CD8-positive, alpha-beta memory T cell (primary cell): ENCODE measurements at regions not wholly inside any gene's neighbourhood (a gene's known extent, or its start where the extent isn't known, plus 50 kb on each side); places are given as distances from the start of the nearest gene placed in this dataset.

Source experiments
- CTCF ChIA-PET: fragments of 350-600 bp; sonication (Branson Sonifier 250); formaldehyde crosslinking; loops from one replicate; lab custom pipeline; 2021; ENCODE audit warnings: antibody characterized with exemption; lab: Charles Lee
- POLR2A ChIA-PET: fragments of 350-600 bp; sonication (Branson Sonifier 250); formaldehyde crosslinking; loops from one replicate; lab custom pipeline; 2021; ENCODE audit warnings: antibody characterized with exemption; lab: Charles Lee
- DNase-seq, 5 donors: peaks; one replicate each; pipeline versions ENCODE4 v3.0.0 to v3.0.0-alpha.2; 2020 to 2022; ENCODE audit warnings: mixed read lengths in 1 of 5
- H3K27ac ChIP-seq: one replicate; pipeline ENCODE4 v1.7.0; 2013; ENCODE audit warnings: low read depth, mild to moderate bottlenecking, low read length, moderate library complexity
- H3K27me3 ChIP-seq: 2 replicates; pipeline ENCODE4 v1.7.0; 2013; ENCODE audit warnings: low read length, mild to moderate bottlenecking; ENCODE audit not compliant: insufficient read depth, poor library complexity, severe bottlenecking
- H3K36me3 ChIP-seq: 2 replicates; pipeline ENCODE4 v1.7.0; 2013; ENCODE audit warnings: mild to moderate bottlenecking, low read length, moderate library complexity; ENCODE audit not compliant: insufficient read depth
- H3K4me1 ChIP-seq: 2 replicates; pipeline ENCODE4 v1.7.0; 2013; ENCODE audit warnings: mild to moderate bottlenecking, low read length, moderate library complexity; ENCODE audit not compliant: insufficient read depth
- H3K4me3 ChIP-seq: 2 replicates; pipeline ENCODE4 v1.7.0; 2013; ENCODE audit warnings: mild to moderate bottlenecking, low read length
- H3K9me3 ChIP-seq: 2 replicates; pipeline ENCODE4 v1.7.0; 2013; ENCODE audit warnings: mild to moderate bottlenecking, low read length
- H3K27ac Mint-ChIP-seq, 8 donors: one replicate each; pipeline ENCODE4 v1.8.0; 2020 to 2021; ENCODE audit warnings: mixed read lengths in 8 of 8, mild to moderate bottlenecking in 6 of 8, inconsistent platforms in 3 of 8, moderate library complexity in 3 of 8
- H3K27me3 Mint-ChIP-seq, 2 donors: one replicate each; pipeline ENCODE4 v1.8.0; 2020 to 2021; ENCODE audit warnings: mixed read lengths in 2 of 2, mild to moderate bottlenecking in 1 of 2, moderate library complexity in 1 of 2
- H3K36me3 Mint-ChIP-seq, 3 donors: one replicate each; pipeline ENCODE4 v1.8.0; 2020 to 2021; ENCODE audit warnings: mixed read lengths in 3 of 3, inconsistent platforms in 1 of 3, mild to moderate bottlenecking in 1 of 3
- H3K4me1 Mint-ChIP-seq, 3 donors: one replicate each; pipeline ENCODE4 v1.8.0; 2020 to 2021; ENCODE audit warnings: mixed read lengths in 3 of 3, inconsistent platforms in 1 of 3, mild to moderate bottlenecking in 1 of 3
- H3K4me3 Mint-ChIP-seq, 7 donors: one replicate each; pipeline ENCODE4 v1.8.0; 2020 to 2021; ENCODE audit warnings: mixed read lengths in 7 of 7, mild to moderate bottlenecking in 6 of 7, moderate library complexity in 4 of 7, inconsistent platforms in 2 of 7
- H3K9me3 Mint-ChIP-seq, 5 donors: one replicate each; pipeline ENCODE4 v1.8.0; 2020 to 2022; ENCODE audit warnings: mixed read lengths in 5 of 5, mild to moderate bottlenecking in 3 of 5, moderate library complexity in 2 of 5, inconsistent platforms in 1 of 5

DNA sequence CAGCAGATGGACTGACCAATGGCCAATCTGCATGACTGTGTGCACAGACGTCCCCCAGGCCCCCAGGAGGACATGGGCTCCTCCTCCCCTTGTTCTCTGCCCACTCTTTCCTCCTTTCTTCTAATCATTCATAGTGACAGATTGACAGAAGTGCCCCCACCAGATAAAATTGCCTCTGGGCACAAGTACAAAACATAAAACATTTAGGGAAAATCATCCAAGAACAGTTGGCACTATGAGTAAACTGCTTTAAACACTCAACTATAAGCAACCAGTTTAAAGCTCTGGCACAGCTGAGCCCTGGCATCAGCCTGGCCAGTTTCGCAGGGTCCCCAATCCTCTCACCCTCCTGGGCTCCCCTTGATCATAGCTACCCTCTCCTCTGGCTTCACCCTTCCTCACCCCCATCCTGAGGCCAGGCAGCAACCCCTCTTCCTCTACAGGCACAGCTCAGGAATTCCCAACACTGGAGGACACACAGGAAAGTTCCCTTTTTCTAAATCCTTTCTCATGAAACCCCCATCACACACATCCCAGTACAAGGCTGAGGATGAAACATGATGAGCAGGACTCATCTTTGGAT, 232.9 kb downstream of the BUD13 start:
- Histone ChIP-seq H3K27me3 (no peaks in the 10 kb centered on the region), H3K4me3 (no peak overlapping the region), H3K9me3 (no peaks in the 10 kb centered on the region), H3K36me3 (no peaks in the 10 kb centered on the region), H3K4me1 (no peaks in the 10 kb centered on the region), H3K27ac (no peak overlapping the region)
- no peaks in the 10 kb centered on the region for H3K4me1 Mint-ChIP-seq
- CTCF ChIA-PET: no interaction called here
- H3K27ac Mint-ChIP-seq: no peak overlapping the region
- no peak for DNase-seq
- peaks cover 0 to 2% (median 0%) of the 10 kb centered on the region in 5 donors for H3K9me3 Mint-ChIP-seq
- POLR2A ChIA-PET: no interaction called here
- no peak overlapping the region for H3K4me3 Mint-ChIP-seq
- peaks cover 10 to 31% of the 10 kb centered on the region in 2 donors for H3K27me3 Mint-ChIP-seq
- no peaks in the 10 kb centered on the region for H3K36me3 Mint-ChIP-seq

GRCh38 chr11:116539211-116539610, 233.6 kb downstream of the BUD13 start:
- Mint-ChIP-seq H3K27me3 (peaks cover 14 to 37% of the 10 kb centered on the region in 2 donors), H3K27ac (no peak overlapping the region), H3K9me3 (peaks cover 0 to 2% (median 0%) of the 10 kb centered on the region in 5 donors), H3K4me1 (no peaks in the 10 kb centered on the region), H3K4me3 (no peak overlapping the region), H3K36me3 (no peaks in the 10 kb centered on the region)
- ChIA-PET CTCF (no interaction called here), POLR2A (no interaction called here)
- no peak for DNase-seq
- Histone ChIP-seq H3K9me3 (no peaks in the 10 kb centered on the region), H3K36me3 (no peaks in the 10 kb centered on the region), H3K4me3 (no peak overlapping the region), H3K4me1 (no peaks in the 10 kb centered on the region), H3K27ac (no peak overlapping the region), H3K27me3 (no peaks in the 10 kb centered on the region)

DNA sequence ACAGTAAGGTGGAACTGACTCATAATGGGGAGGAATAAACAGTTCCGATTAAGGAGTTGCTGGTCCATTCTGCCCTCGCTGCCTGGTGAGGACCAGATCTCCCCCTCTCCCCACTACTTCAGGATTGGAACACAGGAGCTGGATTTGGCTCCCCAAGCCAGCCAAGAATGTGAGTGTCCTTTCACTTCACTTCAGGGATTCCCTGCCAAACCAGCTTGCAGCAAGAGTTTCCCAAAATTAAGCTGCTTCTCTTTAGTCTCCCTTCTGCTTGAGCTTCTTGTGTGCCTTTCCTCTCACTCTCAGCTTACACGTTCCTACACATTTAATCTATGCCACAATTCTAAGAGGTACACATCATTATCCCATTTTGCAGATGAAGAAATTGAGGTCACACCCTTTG, 234.1 kb downstream of the BUD13 start:
- Histone ChIP-seq H3K27ac (no peak overlapping the region), H3K4me3 (no peak overlapping the region), H3K9me3 (no peaks in the 10 kb centered on the region), H3K4me1 (no peaks in the 10 kb centered on the region), H3K36me3 (no peaks in the 10 kb centered on the region), H3K27me3 (peaks cover 1% of the 10 kb centered on the region)
- Mint-ChIP-seq H3K4me3 (no peak overlapping the region), H3K9me3 (peaks cover 0 to 2% (median 0%) of the 10 kb centered on the region in 5 donors), H3K4me1 (no peaks in the 10 kb centered on the region), H3K27me3 (peaks cover 18 to 42% of the 10 kb centered on the region in 2 donors), H3K36me3 (no peaks in the 10 kb centered on the region), H3K27ac (no peak overlapping the region)
- CTCF ChIA-PET: no interaction called here
- POLR2A ChIA-PET: no interaction called here
- no peak for DNase-seq

DNA sequence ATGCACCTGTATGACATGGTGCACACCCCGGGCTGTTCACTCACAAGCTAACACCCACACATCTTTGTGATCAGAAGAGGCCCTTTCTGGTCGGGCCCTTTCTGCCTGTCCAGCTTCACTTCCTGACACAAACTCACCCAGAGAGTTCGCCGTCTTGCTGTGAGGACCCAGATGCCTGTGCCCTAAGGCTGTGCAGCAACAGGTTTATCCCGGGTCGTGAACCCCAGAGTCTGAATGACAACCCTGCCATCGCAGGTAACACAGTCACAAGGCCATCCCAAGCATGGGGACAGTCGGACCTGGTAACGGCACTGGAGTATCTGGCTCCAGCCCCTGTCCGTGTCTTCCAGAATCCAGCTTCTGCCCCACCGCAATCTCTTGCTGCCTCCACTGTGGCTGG, 235.1 kb downstream of the BUD13 start:
- Histone ChIP-seq H3K4me3 (no peak overlapping the region), H3K36me3 (no peaks in the 10 kb centered on the region), H3K9me3 (no peaks in the 10 kb centered on the region), H3K27me3 (peaks cover 4% of the 10 kb centered on the region), H3K27ac (no peak overlapping the region), H3K4me1 (no peaks in the 10 kb centered on the region)
- Mint-ChIP-seq H3K27ac (no peak overlapping the region), H3K36me3 (no peaks in the 10 kb centered on the region), H3K4me3 (no peak overlapping the region), H3K4me1 (no peaks in the 10 kb centered on the region), H3K27me3 (peaks cover 21 to 47% of the 10 kb centered on the region in 2 donors), H3K9me3 (peaks cover 0 to 2% (median 0%) of the 10 kb centered on the region in 5 donors)
- CTCF ChIA-PET: no interaction called here
- no peak for DNase-seq
- POLR2A ChIA-PET: no interaction called here

DNA sequence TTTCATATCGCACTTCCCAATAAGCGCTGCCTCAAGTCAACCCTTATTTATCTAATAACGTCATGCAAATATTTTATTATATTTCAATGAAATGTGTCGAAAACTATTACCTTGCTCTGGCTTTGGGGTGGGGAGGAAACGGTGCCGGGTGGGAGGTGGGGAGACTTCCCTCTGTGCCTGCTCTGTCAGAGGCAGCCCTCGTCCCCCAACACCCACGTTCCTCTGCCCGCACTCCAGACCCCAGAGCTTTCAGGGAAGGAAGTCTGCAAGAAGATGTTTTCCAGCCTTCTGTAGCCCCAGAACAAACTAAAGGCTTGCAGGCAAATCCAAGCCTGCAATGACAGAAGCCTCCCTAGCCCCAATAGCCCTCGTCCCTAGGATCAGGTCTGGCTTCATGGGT, 235.7 kb downstream of the BUD13 start:
- Mint-ChIP-seq H3K4me1 (no peaks in the 10 kb centered on the region), H3K27ac (no peak overlapping the region), H3K27me3 (peaks cover 25 to 53% of the 10 kb centered on the region in 2 donors), H3K36me3 (no peaks in the 10 kb centered on the region), H3K4me3 (no peak overlapping the region), H3K9me3 (peaks cover 0 to 2% (median 0%) of the 10 kb centered on the region in 5 donors)
- H3K27me3 ChIP-seq: peaks cover 4% of the 10 kb centered on the region
- H3K27ac ChIP-seq: no peak overlapping the region
- CTCF ChIA-PET: no interaction called here
- H3K4me3 ChIP-seq: no peak overlapping the region
- no peak for DNase-seq
- no peaks in the 10 kb centered on the region for H3K9me3 ChIP-seq
- POLR2A ChIA-PET: no interaction called here
- H3K4me1 ChIP-seq: no peaks in the 10 kb centered on the region
- no peaks in the 10 kb centered on the region for H3K36me3 ChIP-seq

GRCh38 chr11:116536416-116536815, 236.4 kb downstream of the BUD13 start:
- H3K4me3 ChIP-seq: no peak overlapping the region
- H3K9me3 ChIP-seq: no peaks in the 10 kb centered on the region
- ChIA-PET POLR2A (no interaction called here), CTCF (no interaction called here)
- H3K27ac ChIP-seq: no peak overlapping the region
- Mint-ChIP-seq H3K36me3 (no peaks in the 10 kb centered on the region), H3K4me3 (no peak overlapping the region), H3K9me3 (peaks cover 0 to 2% (median 0%) of the 10 kb centered on the region in 5 donors), H3K4me1 (no peaks in the 10 kb centered on the region), H3K27me3 (peaks cover 26 to 60% of the 10 kb centered on the region in 2 donors), H3K27ac (peak overlapping the region in 1 of 8 donors; percentile 78)
- peaks cover 6% of the 10 kb centered on the region for H3K27me3 ChIP-seq
- H3K4me1 ChIP-seq: no peaks in the 10 kb centered on the region
- no peaks in the 10 kb centered on the region for H3K36me3 ChIP-seq
- DNase-seq: no peak

DNA sequence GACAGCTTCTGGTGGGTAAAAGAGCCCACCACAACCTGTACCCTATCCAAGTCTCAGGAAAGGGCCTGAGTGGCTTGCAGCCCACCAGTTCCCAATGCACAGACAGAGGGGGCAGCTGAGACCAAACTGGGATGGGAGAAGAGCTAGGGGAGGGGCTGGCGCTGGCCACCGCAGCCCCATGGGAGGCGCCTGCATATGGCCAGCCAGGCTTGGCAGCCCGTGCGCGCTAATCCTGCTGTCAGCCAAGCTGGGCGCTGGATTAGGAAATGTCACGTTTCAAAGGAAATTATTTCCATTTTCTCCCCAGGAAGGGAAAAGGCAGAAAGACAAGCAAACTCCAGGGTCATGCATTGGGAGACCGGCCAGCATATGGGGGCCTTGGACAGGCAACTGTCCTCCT, 236.8 kb downstream of the BUD13 start:
- ChIA-PET POLR2A (no interaction called here), CTCF (no interaction called here)
- Histone ChIP-seq H3K9me3 (no peaks in the 10 kb centered on the region), H3K27me3 (peaks cover 8% of the 10 kb centered on the region), H3K36me3 (no peaks in the 10 kb centered on the region), H3K27ac (no peak overlapping the region), H3K4me3 (no peak overlapping the region), H3K4me1 (no peaks in the 10 kb centered on the region)
- no peak for DNase-seq
- Mint-ChIP-seq H3K4me3 (no peak overlapping the region), H3K9me3 (peaks cover 0 to 2% (median under 1%) of the 10 kb centered on the region in 5 donors), H3K4me1 (no peaks in the 10 kb centered on the region), H3K27me3 (peaks cover 26 to 64% of the 10 kb centered on the region in 2 donors), H3K36me3 (no peaks in the 10 kb centered on the region), H3K27ac (no peak overlapping the region)

DNA sequence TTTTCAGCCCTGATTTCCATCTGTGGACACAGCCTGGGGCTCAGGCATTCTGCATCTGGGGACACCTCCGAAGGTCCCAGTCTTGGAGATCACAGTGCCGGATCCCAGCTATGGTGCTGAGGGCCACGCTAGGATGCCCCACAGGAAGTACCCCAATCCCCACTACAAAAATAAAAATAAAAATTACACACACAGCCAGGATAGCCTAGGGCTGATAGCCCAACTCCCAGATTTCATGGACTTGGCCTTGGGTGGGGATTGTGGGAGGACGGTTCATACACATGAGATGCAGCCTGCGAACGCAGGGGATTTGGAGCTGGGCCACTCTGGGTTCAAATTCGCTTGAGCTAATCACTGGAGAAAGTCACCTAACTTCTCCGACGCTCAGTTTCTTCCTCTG, 237.7 kb downstream of the BUD13 start:
- ChIA-PET CTCF (no interaction called here), POLR2A (no interaction called here)
- Histone ChIP-seq H3K4me1 (no peaks in the 10 kb centered on the region), H3K27ac (no peak overlapping the region), H3K4me3 (no peak overlapping the region), H3K27me3 (peaks cover 8% of the 10 kb centered on the region), H3K9me3 (no peaks in the 10 kb centered on the region), H3K36me3 (no peaks in the 10 kb centered on the region)
- peaks cover 31 to 70% of the 10 kb centered on the region in 2 donors for H3K27me3 Mint-ChIP-seq
- peaks cover 2 to 8% (median 5%) of the 10 kb centered on the region in 5 donors for H3K9me3 Mint-ChIP-seq
- no peaks in the 10 kb centered on the region for H3K36me3 Mint-ChIP-seq
- H3K27ac Mint-ChIP-seq: no peak overlapping the region
- DNase-seq: no peak
- H3K4me3 Mint-ChIP-seq: no peak overlapping the region
- H3K4me1 Mint-ChIP-seq: no peaks in the 10 kb centered on the region
